ENCODE measurements at regions not wholly inside any gene's neighbourhood (a gene's known extent, or its start where the extent isn't known, plus 50 kb on each side); places are given as distances from the start of the nearest gene placed in this dataset.
"Not testable (repeated sequence)": the region's sequence is repeated elsewhere in the genome, so short reads cannot be mapped to it uniquely, and the experiment has no call there.

DNA sequence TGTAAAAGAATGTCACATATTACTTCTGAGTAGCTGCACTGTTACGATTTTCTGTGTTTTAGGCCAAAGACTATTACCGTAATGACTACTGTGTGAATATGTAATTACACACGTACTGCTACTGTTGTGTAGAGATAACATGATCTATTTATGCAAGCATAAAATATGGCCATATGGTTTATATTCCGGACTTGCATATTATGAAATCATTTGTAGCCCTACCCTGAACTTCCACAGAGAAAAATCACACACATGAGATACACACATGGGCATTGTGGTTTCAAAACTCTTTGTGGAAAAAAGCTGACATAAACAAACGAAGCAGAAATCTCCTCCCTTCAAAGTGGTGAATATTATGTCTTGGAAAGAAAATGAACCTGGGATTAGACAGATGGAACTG, 373.0 kb upstream of the ADAMTS5 start:
- H3K4me3 ChIP-seq (ENCODE audit: low read depth, low read length), result no peak overlapping the region
- no peak for DNase-seq (ENCODE audit: low read depth)
- TF ChIP-seq MYC (IDR thresholded peaks at IDR 0.05; ENCODE audit: low read depth, low read length), result no peak
- no peak for TF ChIP-seq POLR2A (IDR thresholded peaks at IDR 0.05; ENCODE audit: extremely low read depth, insufficient read length)
- TF ChIP-seq, protein P1, sequence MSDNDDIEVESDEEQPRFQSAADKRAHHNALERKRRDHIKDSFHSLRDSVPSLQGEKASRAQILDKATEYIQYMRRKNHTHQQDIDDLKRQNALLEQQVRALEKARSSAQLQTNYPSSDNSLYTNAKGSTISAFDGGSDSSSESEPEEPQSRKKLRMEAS (IDR thresholded peaks at IDR 0.05; ENCODE audit: low read depth, low read length), result no peak
- TF ChIP-seq CTCF (IDR thresholded peaks at IDR 0.05; ENCODE audit: low read depth, low read length), result no peak

- DNase-seq (ENCODE audit: low read depth); H3K4me3 ChIP-seq (ENCODE audit: low read depth, low read length): not testable (repeated sequence)
Measured at GRCh38 chr21:27338007-27338406, 371.1 kb upstream of the ADAMTS5 start.

- TF ChIP-seq MYC (IDR thresholded peaks at IDR 0.05; ENCODE audit: low read depth, low read length) (no peak), CTCF (IDR thresholded peaks at IDR 0.05; ENCODE audit: low read depth, low read length) (no peak), POLR2A (IDR thresholded peaks at IDR 0.05; ENCODE audit: extremely low read depth, insufficient read length) (no peak)
- TF ChIP-seq, protein P1 (IDR thresholded peaks at IDR 0.05; ENCODE audit: low read depth, low read length), result no peak
- H3K4me3 ChIP-seq (ENCODE audit: low read depth, low read length), result no peak overlapping the region
- no peak for DNase-seq (ENCODE audit: low read depth)
Measured at GRCh38 chr21:27333096-27333495, 366.2 kb upstream of the ADAMTS5 start.

GRCh38 chr21:27329255-27329851, 362.5 kb upstream of the ADAMTS5 start:
- TF ChIP-seq CTCF (IDR thresholded peaks at IDR 0.05; ENCODE audit: low read depth, low read length) (no peak), POLR2A (IDR thresholded peaks at IDR 0.05; ENCODE audit: extremely low read depth, insufficient read length) (no peak), MYC (IDR thresholded peaks at IDR 0.05; ENCODE audit: low read depth, low read length) (no peak)
- TF ChIP-seq, protein P1 (IDR thresholded peaks at IDR 0.05; ENCODE audit: low read depth, low read length), result no peak
- H3K4me3 ChIP-seq (ENCODE audit: low read depth, low read length), result no peak overlapping the region
- DNase-seq (ENCODE audit: low read depth), result no peak

GRCh38 chr21:27326301-27326700, 359.4 kb upstream of the ADAMTS5 start:
- no peak for DNase-seq (ENCODE audit: low read depth)
- TF ChIP-seq POLR2A (IDR thresholded peaks at IDR 0.05; ENCODE audit: extremely low read depth, insufficient read length) (no peak), CTCF (IDR thresholded peaks at IDR 0.05; ENCODE audit: low read depth, low read length) (no peak), MYC (IDR thresholded peaks at IDR 0.05; ENCODE audit: low read depth, low read length) (no peak)
- TF ChIP-seq, protein P1 (IDR thresholded peaks at IDR 0.05; ENCODE audit: low read depth, low read length), result no peak

DNA sequence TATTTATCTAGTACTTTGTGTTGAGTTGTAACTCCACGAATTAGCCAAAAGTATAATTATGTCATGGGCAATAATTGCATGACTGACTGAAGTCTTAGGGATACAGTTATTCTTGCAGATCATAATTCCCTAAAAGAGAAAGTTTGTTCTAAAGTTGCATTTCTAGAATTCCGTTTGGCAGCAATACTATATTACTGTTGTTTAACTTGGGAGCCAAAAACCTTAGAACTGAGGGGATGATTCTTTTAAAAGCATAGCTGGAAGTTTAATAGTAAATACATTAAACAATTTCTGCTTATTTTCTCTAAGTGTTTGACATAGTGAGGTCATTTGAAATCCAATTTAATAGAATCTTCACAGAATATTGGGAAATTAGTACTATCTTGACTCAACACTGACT, 356.4 kb upstream of the ADAMTS5 start:
- H3K4me3 ChIP-seq (ENCODE audit: low read depth, low read length), result no peak overlapping the region
- DNase-seq (ENCODE audit: low read depth), result no peak
- no peak for TF ChIP-seq MYC (IDR thresholded peaks at IDR 0.05; ENCODE audit: low read depth, low read length)

More at GRCh38 chr21:27326301-27326700, 359.4 kb upstream of the ADAMTS5 start:
- no peak overlapping the region for H3K4me3 ChIP-seq (ENCODE audit: low read depth, low read length)

GRCh38 chr21:27321791-27322190, 354.9 kb upstream of the ADAMTS5 start:
- no peak overlapping the region for H3K4me3 ChIP-seq (ENCODE audit: low read depth, low read length)
- no peak for DNase-seq (ENCODE audit: low read depth)
- TF ChIP-seq, protein P1 (IDR thresholded peaks at IDR 0.05; ENCODE audit: low read depth, low read length), result no peak
- TF ChIP-seq POLR2A (IDR thresholded peaks at IDR 0.05; ENCODE audit: extremely low read depth, insufficient read length) (no peak), MYC (IDR thresholded peaks at IDR 0.05; ENCODE audit: low read depth, low read length) (no peak)

Measured in NB4 (cell line).